H9 (cell line): ENCODE measurements at regions not wholly inside any gene's neighbourhood (a gene's known extent, or its start where the extent isn't known, plus 50 kb on each side); places are given as distances from the start of the nearest gene placed in this dataset.

Experiments used
- DNase-seq: peaks from one replicate; pipeline ENCODE4 v3.0.0-alpha.2; 2017
- H2AFZ ChIP-seq: one replicate; pipeline ENCODE4 v1.6.1; 2013; ENCODE audit warnings: mild to moderate bottlenecking, low read length, control low read depth, moderate library complexity
- H2AK5ac ChIP-seq: 2 replicates; pipeline ENCODE4 v1.6.1; 2013; ENCODE audit warnings: low read length, control low read depth, mixed read lengths; ENCODE audit not compliant: insufficient read length
- H2BK120ac ChIP-seq: one replicate; pipeline ENCODE4 v1.6.1; 2013; ENCODE audit warnings: low read depth, mild to moderate bottlenecking, low read length, control low read depth, inconsistent platforms; ENCODE audit not compliant: poor library complexity, severe bottlenecking
- H2BK12ac ChIP-seq: 2 replicates; pipeline ENCODE4 v1.6.1; 2013; ENCODE audit warnings: low read length, control low read depth, mixed read lengths, low read depth; ENCODE audit not compliant: insufficient read length
- H2BK15ac ChIP-seq: 2 replicates; pipeline ENCODE4 v1.6.1; 2013; ENCODE audit warnings: low read depth, low read length, control low read depth
- H2BK20ac ChIP-seq: one replicate; pipeline ENCODE4 v1.6.1; 2013; ENCODE audit warnings: low read depth, mild to moderate bottlenecking, low read length, control low read depth, inconsistent platforms; ENCODE audit not compliant: poor library complexity, severe bottlenecking
- H2BK5ac ChIP-seq: 2 replicates; pipeline ENCODE4 v1.6.1; 2013; ENCODE audit warnings: low read length, control low read depth, mixed read lengths; ENCODE audit not compliant: insufficient read length
- H3K14ac ChIP-seq: 2 replicates; pipeline ENCODE4 v1.6.1; 2013; ENCODE audit warnings: low read length, control low read depth; ENCODE audit not compliant: insufficient read depth
- H3K18ac ChIP-seq: 2 replicates; pipeline ENCODE4 v1.6.1; 2013; ENCODE audit warnings: low read depth, mild to moderate bottlenecking, mixed read lengths, low read length, control low read depth; ENCODE audit not compliant: insufficient read length
- H3K23ac ChIP-seq: 2 replicates; pipeline ENCODE4 v1.6.1; 2013; ENCODE audit warnings: low read length, control low read depth, mixed read lengths, low read depth; ENCODE audit not compliant: insufficient read length
- H3K23me2 ChIP-seq: 2 replicates; pipeline ENCODE4 v1.6.1; 2013; ENCODE audit warnings: low read depth, mild to moderate bottlenecking, mixed read lengths, low read length, control low read depth; ENCODE audit not compliant: insufficient read length, poor library complexity, severe bottlenecking
- H3K27ac ChIP-seq: 2 replicates; pipeline ENCODE4 v1.5.1; 2013; ENCODE audit warnings: low read length, control low read depth, mixed read lengths, low read depth; ENCODE audit not compliant: insufficient read length
- H3K27me3 ChIP-seq: 2 replicates; pipeline ENCODE4 v1.6.1; 2013; ENCODE audit warnings: low read length, control low read depth, inconsistent platforms; ENCODE audit not compliant: insufficient read depth
- H3K4ac ChIP-seq: 2 replicates; pipeline ENCODE4 v1.6.1; 2013; ENCODE audit warnings: low read depth, mild to moderate bottlenecking, control low read depth, inconsistent platforms, low read length, moderate library complexity
- H3K4me1 ChIP-seq: 2 replicates; pipeline ENCODE4 v1.6.1; 2013; ENCODE audit warnings: low read length, control low read depth, inconsistent platforms; ENCODE audit not compliant: insufficient read depth
- H3K4me2 ChIP-seq: 2 replicates; pipeline ENCODE4 v1.6.1; 2013; ENCODE audit warnings: low read length, control low read depth, mixed read lengths; ENCODE audit not compliant: insufficient read length, insufficient read depth
- H3K56ac ChIP-seq: 2 replicates; pipeline ENCODE4 v1.6.1; 2013; ENCODE audit warnings: low read depth, mild to moderate bottlenecking, mixed read lengths, low read length, control low read depth; ENCODE audit not compliant: insufficient read length
- H3K79me1 ChIP-seq: 2 replicates; pipeline ENCODE4 v1.6.1; 2013; ENCODE audit warnings: low read depth, mild to moderate bottlenecking, moderate library complexity, low read length, control low read depth, inconsistent platforms; ENCODE audit not compliant: insufficient read depth, poor library complexity, severe bottlenecking
- H3K79me2 ChIP-seq: 2 replicates; pipeline ENCODE4 v1.6.1; 2013; ENCODE audit warnings: low read length, control low read depth, inconsistent platforms; ENCODE audit not compliant: insufficient read depth
- H3K9ac ChIP-seq: 2 replicates; pipeline ENCODE4 v1.6.1; 2013; ENCODE audit warnings: low read length, control low read depth, mixed read lengths; ENCODE audit not compliant: insufficient read length; ENCODE audit errors: extremely low read depth
- H3K9me3 ChIP-seq: one replicate; pipeline ENCODE4 v1.6.1; 2013; ENCODE audit warnings: low read depth, low read length, inconsistent platforms; ENCODE audit not compliant: control insufficient read depth
- H3T11ph ChIP-seq: one replicate; pipeline ENCODE4 v1.6.1; 2013; ENCODE audit warnings: mild to moderate bottlenecking, low read length, control low read depth, inconsistent platforms
- H4K20me1 ChIP-seq: one replicate; pipeline ENCODE4 v1.6.1; 2013; ENCODE audit not compliant: control insufficient read depth, insufficient read length, insufficient read depth
- H4K5ac ChIP-seq: 2 replicates; pipeline ENCODE4 v1.6.1; 2013; ENCODE audit warnings: low read depth, mild to moderate bottlenecking, mixed read lengths, low read length, control low read depth; ENCODE audit not compliant: insufficient read length
- H4K8ac ChIP-seq: replicated peaks from 2 replicates; pipeline ENCODE4 v1.6.1; 2013; ENCODE audit warnings: low read length, control low read depth, mixed read lengths, low read depth; ENCODE audit not compliant: insufficient read length
- H4K91ac ChIP-seq: 2 replicates; pipeline ENCODE4 v1.6.1; 2013; ENCODE audit warnings: low read depth, mild to moderate bottlenecking, moderate library complexity, mixed read lengths, low read length, control low read depth; ENCODE audit not compliant: insufficient read length
- H3K27ac Mint-ChIP-seq, 3 experiments: 2 replicates in 2 of 3; 3 replicates in 1 of 3; pipeline ENCODE4 v1.8.0; 2020 to 2021; ENCODE audit warnings: mixed read lengths in 3 of 3, mild to moderate bottlenecking in 1 of 3, moderate library complexity in 1 of 3
- H3K27me3 Mint-ChIP-seq: 2 replicates; pipeline ENCODE4 v1.8.0; 2021; ENCODE audit warnings: low read depth, mild to moderate bottlenecking, moderate library complexity, mixed read lengths
- H3K36me3 Mint-ChIP-seq, 3 experiments: 2 replicates in 2 of 3; 3 replicates in 1 of 3; pipeline ENCODE4 v1.8.0; 2020 to 2021; ENCODE audit warnings: low read depth in 3 of 3, mixed read lengths in 3 of 3; ENCODE audit not compliant: insufficient read depth in 1 of 3
- H3K4me1 Mint-ChIP-seq, 2 experiments: 2 replicates each; pipeline ENCODE4 v1.8.0; 2020; ENCODE audit warnings: mixed read lengths in 2 of 2
- H3K4me3 Mint-ChIP-seq, 2 experiments: 2 replicates in 1 of 2; 3 replicates in 1 of 2; pipeline ENCODE4 v1.8.0; 2020 to 2021; ENCODE audit warnings: mild to moderate bottlenecking in 2 of 2, mixed read lengths in 2 of 2, moderate library complexity in 1 of 2
- H3K9me3 Mint-ChIP-seq, 2 experiments: 2 replicates in 1 of 2; 3 replicates in 1 of 2; pipeline ENCODE4 v1.8.0; 2020; ENCODE audit warnings: mild to moderate bottlenecking in 2 of 2, mixed read lengths in 2 of 2, moderate library complexity in 1 of 2
- WGBS: extraction: QIAGEN DNeasy Blood & Tissue Kit; methylation state at CpG from one replicate; pipeline ENCODE4 v1.1.7; 2013; ENCODE audit warnings: missing lambda C conversion rate, low lambda C conversion rate, mixed read lengths; ENCODE audit not compliant: insufficient read length; ENCODE audit errors: extremely low coverage; 5-methylcytosine and 5-hydroxymethylcytosine counted together
- TF ChIP-seq, protein P1 (sequence below): fragments of 200-600 bp; sonication (generic); conservative IDR thresholded peaks from 3 replicates; pipeline ENCODE4 v1.8.0; 2021; ENCODE audit warnings: antibody characterized with exemption, mild to moderate bottlenecking

DNA sequence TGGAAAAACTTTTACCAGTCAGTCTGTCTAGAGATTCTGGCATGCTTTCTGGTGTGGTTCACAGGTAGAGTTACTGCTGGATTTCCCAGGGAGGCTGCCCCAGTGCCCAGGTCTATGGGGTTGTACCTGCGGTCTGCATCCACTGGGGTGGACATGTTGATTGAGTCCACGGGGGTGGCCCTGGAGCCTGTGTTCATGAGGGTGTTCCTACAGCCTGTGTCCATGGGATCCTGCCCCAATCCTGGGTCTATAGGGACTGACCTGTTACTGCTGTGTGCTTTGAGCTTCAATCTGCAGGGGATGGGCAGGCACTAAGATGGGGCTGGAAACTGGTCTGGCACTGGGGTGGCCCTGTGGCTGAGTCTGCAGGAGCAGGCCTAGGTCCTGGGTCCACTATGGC, 54.5 kb upstream of the PRPS1L1 start:
- no peaks in the 10 kb centered on the region for H4K20me1 ChIP-seq
- Mint-ChIP-seq H3K4me3 (no peak overlapping the region), H3K36me3 (peaks cover 0 to 5% (median 0%) of the 10 kb centered on the region in 3 experiments; a peak in 2 of 7 replicates), H3K9me3 (peaks cover 4 to 7% of the 10 kb centered on the region in 2 experiments; a peak in 4 of 5 replicates), H3K27me3 (peaks cover 21% of the 10 kb centered on the region), H3K27ac (no peak overlapping the region), H3K4me1 (peaks cover 4% of the 10 kb centered on the region in 2 experiments)
- no peak overlapping the region for H2BK5ac ChIP-seq
- peaks cover under 1% of the 10 kb centered on the region; the same call in 1 of the 2 replicates for H3K27me3 ChIP-seq
- H2BK15ac ChIP-seq, result no peak overlapping the region
- H3K4me2 ChIP-seq, result no peak overlapping the region
- no peak overlapping the region for H3K9ac ChIP-seq
- H2BK20ac ChIP-seq, result peak overlapping the region; percentile 45
- no peak overlapping the region for H3T11ph ChIP-seq
- TF ChIP-seq, protein P1, sequence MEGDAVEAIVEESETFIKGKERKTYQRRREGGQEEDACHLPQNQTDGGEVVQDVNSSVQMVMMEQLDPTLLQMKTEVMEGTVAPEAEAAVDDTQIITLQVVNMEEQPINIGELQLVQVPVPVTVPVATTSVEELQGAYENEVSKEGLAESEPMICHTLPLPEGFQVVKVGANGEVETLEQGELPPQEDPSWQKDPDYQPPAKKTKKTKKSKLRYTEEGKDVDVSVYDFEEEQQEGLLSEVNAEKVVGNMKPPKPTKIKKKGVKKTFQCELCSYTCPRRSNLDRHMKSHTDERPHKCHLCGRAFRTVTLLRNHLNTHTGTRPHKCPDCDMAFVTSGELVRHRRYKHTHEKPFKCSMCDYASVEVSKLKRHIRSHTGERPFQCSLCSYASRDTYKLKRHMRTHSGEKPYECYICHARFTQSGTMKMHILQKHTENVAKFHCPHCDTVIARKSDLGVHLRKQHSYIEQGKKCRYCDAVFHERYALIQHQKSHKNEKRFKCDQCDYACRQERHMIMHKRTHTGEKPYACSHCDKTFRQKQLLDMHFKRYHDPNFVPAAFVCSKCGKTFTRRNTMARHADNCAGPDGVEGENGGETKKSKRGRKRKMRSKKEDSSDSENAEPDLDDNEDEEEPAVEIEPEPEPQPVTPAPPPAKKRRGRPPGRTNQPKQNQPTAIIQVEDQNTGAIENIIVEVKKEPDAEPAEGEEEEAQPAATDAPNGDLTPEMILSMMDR, result no peak
- H2BK120ac ChIP-seq, result no peak overlapping the region
- no peaks in the 10 kb centered on the region for H3K79me2 ChIP-seq
- H2AK5ac ChIP-seq, result no peak overlapping the region
- no peak for DNase-seq
- H3K27ac ChIP-seq, result no peak overlapping the region
- no peak overlapping the region for H3K4ac ChIP-seq
- WGBS, result no CpG with 5 or more reads among the region's 2 CpGs
- no peak overlapping the region for H3K23ac ChIP-seq
- H3K4me1 ChIP-seq, result no peaks in the 10 kb centered on the region
- H2BK12ac ChIP-seq, result no peak overlapping the region
- H4K91ac ChIP-seq, result no peak overlapping the region
- H3K56ac ChIP-seq, result no peak overlapping the region
- no peak overlapping the region for H4K8ac ChIP-seq
- H3K9me3 ChIP-seq, result no peaks in the 10 kb centered on the region
- no peak overlapping the region for H3K18ac ChIP-seq
- peaks cover 4% of the 10 kb centered on the region for H3K23me2 ChIP-seq
- H3K79me1 ChIP-seq, result no peaks in the 10 kb centered on the region
- no peak overlapping the region for H4K5ac ChIP-seq
- H3K14ac ChIP-seq, result no peak overlapping the region
- H2AFZ ChIP-seq, result no peak overlapping the region
